Muscle layer of duodenum (tissue), 2 donors: ENCODE measurements at regions not wholly inside any gene's neighbourhood (a gene's known extent, or its start where the extent isn't known, plus 50 kb on each side); places are given as distances from the start of the nearest gene placed in this dataset.
"Not testable (repeated sequence)": the region's sequence is repeated elsewhere in the genome, so short reads cannot be mapped to it uniquely, and the experiment has no call there.

Source experiments
- H3K27ac ChIP-seq: one replicate; pipeline ENCODE4 v1.7.0; 2013; ENCODE audit warnings: mild to moderate bottlenecking, low read length
- H3K27me3 ChIP-seq: one replicate; pipeline ENCODE4 v1.7.0; 2013; ENCODE audit warnings: low read depth, mild to moderate bottlenecking, control low read depth, low read length
- H3K36me3 ChIP-seq, 2 donors: one replicate each; pipeline ENCODE4 v1.7.0; 2013; ENCODE audit warnings: low read length in 2 of 2, control low read depth in 1 of 2, mild to moderate bottlenecking in 1 of 2; ENCODE audit not compliant: insufficient read depth in 2 of 2, control insufficient read depth in 1 of 2
- H3K4me1 ChIP-seq, 2 donors: one replicate each; pipeline ENCODE4 v1.7.0; 2013; ENCODE audit warnings: low read length in 2 of 2, mild to moderate bottlenecking in 2 of 2, control low read depth in 1 of 2, moderate library complexity in 1 of 2; ENCODE audit not compliant: insufficient read depth in 2 of 2, control insufficient read depth in 1 of 2
- H3K4me3 ChIP-seq, 2 donors: one replicate each; pipeline ENCODE4 v1.7.0; 2013; ENCODE audit warnings: low read length in 2 of 2, low read depth in 1 of 2, mild to moderate bottlenecking in 1 of 2
- H3K9me3 ChIP-seq, 2 donors: one replicate each; pipeline ENCODE4 v1.7.0; 2013; ENCODE audit warnings: low read length in 2 of 2, control low read depth in 1 of 2, mild to moderate bottlenecking in 1 of 2; ENCODE audit not compliant: control insufficient read depth in 1 of 2
- donor health status: healthy.

DNA sequence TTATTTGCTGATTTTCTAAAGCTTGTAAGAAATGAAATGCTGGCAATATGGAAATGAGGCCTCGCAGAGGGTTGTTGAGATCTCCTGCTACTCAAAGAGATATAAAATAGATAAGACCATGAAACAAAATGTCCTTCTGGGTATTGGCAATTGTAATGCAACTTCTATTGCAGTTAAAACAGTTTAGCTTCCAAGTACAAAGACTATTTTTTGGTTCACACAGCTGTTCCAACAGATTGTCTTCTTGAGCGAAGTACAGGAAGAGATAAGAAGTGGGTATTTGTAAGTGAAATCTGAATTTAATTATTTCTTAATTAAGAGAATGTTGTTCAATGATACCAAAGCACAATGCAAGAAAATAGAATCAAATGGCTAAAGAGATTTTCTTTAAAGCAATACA is 801.5 kb upstream of the GBE1 start:
- Histone ChIP-seq H3K4me3 (no peak overlapping the region), H3K27me3 (no peaks in the 10 kb centered on the region), H3K27ac (no peak overlapping the region), H3K36me3 (no peaks in the 10 kb centered on the region), H3K4me1 (no peaks in the 10 kb centered on the region), H3K9me3 (no peaks in the 10 kb centered on the region)

DNA sequence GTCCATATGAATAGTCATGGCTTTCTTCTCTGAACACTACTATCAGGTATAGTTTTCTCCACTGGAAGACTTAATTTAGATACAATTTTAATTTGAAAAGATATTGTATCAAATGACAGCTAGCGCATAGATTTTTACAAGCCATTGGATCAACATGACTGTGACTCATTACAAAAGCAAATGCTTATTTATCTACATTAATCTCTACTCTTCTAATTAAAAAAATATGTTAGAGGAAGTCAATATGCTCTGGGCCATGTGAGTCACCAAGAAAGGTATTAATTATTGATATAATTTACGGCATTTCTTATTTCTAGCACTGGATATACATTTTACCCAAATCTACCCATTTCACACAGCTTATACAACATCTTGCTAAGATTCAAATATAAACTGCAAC is 800.3 kb upstream of the GBE1 start:
- H3K4me3 ChIP-seq, result no peak overlapping the region
- no peaks in the 10 kb centered on the region for H3K36me3 ChIP-seq

GRCh38 chr3:82558081-82558480 is 796.6 kb upstream of the GBE1 start:
- Histone ChIP-seq H3K4me3 (no peak overlapping the region), H3K27me3 (no peaks in the 10 kb centered on the region), H3K4me1 (no peaks in the 10 kb centered on the region), H3K36me3 (no peaks in the 10 kb centered on the region), H3K27ac (no peak overlapping the region), H3K9me3 (no peaks in the 10 kb centered on the region)

More for the DNA sequence above, 800.3 kb upstream of the GBE1 start:
- Histone ChIP-seq H3K27me3 (no peaks in the 10 kb centered on the region), H3K9me3 (no peaks in the 10 kb centered on the region), H3K27ac (no peak overlapping the region), H3K4me1 (no peaks in the 10 kb centered on the region)

DNA sequence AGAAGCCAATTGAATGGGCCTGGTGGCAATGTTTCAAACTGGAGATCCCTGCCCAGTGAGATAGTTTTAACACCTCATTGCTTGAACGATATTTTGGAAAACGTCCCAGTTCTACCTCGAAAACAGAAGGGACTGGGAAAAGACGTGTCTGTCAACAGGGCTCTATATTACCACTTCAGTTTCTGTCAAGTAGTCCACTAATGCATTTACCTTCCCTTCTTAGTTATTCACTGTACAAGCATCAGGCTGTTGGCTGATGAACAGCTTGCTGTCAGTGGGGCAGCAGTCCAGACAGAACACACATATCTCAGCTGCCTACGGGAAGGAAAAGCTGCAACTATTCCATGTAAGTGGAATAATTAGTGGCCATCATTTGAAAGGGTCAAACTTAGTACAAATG is 794.7 kb upstream of the GBE1 start:
- H3K4me3 ChIP-seq, result no peak overlapping the region
- no peaks in the 10 kb centered on the region for H3K27me3 ChIP-seq
- H3K4me1 ChIP-seq, result no peaks in the 10 kb centered on the region
- no peak overlapping the region for H3K27ac ChIP-seq
- H3K9me3 ChIP-seq, result no peaks in the 10 kb centered on the region
- H3K36me3 ChIP-seq, result no peaks in the 10 kb centered on the region

DNA sequence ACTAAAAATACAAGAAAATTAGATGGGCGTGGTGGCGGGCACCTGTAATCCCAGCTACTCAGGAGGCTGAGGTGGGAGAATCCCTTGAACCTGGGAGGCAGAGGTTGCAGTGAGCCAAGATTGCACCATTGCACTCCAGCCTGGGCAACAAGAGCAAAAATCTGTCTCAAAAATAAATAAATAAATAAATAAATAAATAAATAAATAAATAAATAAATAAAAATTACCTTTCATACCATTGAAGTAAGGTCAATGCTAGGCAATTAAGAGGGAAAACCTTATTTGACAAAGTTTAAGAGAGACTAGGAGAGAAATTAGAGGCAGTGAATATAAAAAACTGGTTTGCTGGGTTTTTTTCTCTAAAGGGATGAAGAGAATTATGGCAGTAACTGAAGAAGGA is 781.1 kb upstream of the GBE1 start:
- not testable (repeated sequence) for H3K27me3 ChIP-seq, H3K9me3 ChIP-seq, H3K4me1 ChIP-seq, H3K4me3 ChIP-seq, H3K36me3 ChIP-seq, H3K27ac ChIP-seq

DNA sequence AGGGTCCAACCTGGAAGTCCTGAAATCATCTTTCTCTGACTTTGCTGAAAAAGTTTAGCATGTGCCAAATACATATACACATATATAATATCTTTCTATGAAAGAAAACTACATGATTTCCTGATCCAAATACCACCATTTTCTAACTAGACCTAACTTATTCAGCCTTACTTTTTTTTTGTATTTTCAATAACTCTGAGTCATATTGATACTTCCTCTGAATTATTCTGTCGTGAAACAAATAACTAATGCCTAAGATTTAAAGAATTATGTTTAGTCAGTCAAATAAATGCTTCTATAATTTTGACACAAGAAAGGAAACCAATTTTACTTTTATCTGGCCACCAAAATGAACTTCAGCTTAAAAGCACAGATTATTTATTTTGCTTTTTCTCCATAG is 760.2 kb upstream of the GBE1 start:
- Histone ChIP-seq H3K27ac (no peak overlapping the region), H3K4me1 (no peaks in the 10 kb centered on the region), H3K36me3 (no peaks in the 10 kb centered on the region), H3K9me3 (peaks cover 0 to 2% of the 10 kb centered on the region in 2 donors), H3K4me3 (no peak overlapping the region), H3K27me3 (no peaks in the 10 kb centered on the region)

DNA sequence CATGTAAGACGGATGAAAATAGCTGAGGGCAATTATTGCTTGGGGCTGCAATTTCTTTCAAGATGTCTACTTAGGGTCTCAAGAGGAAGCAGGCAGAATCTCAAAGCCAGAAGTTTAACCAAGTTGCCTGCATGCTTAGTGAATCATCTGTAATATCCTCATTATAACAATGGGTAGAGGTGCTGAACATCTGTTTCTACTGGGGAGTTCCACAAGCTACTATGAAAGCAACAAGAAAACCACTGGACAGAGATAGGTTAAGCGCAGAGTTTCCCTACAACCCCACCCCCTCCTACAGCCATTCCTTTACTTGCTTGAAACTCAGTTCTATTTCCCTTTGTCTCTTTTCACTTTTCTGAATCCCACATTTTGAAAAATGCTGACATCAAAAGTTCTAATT is 759.4 kb upstream of the GBE1 start:
- no peaks in the 10 kb centered on the region for H3K4me1 ChIP-seq
- no peaks in the 10 kb centered on the region for H3K27me3 ChIP-seq
- no peaks in the 10 kb centered on the region for H3K36me3 ChIP-seq
- peaks cover 0 to 2% of the 10 kb centered on the region in 2 donors for H3K9me3 ChIP-seq
- no peak overlapping the region for H3K4me3 ChIP-seq
- no peak overlapping the region for H3K27ac ChIP-seq

GRCh38 chr3:82509951-82510603 is 748.6 kb upstream of the GBE1 start:
- no peaks in the 10 kb centered on the region for H3K36me3 ChIP-seq
- H3K4me1 ChIP-seq, result no peaks in the 10 kb centered on the region
- no peaks in the 10 kb centered on the region for H3K27me3 ChIP-seq
- no peaks in the 10 kb centered on the region for H3K9me3 ChIP-seq
- H3K4me3 ChIP-seq, result no peak overlapping the region
- no peak overlapping the region for H3K27ac ChIP-seq

DNA sequence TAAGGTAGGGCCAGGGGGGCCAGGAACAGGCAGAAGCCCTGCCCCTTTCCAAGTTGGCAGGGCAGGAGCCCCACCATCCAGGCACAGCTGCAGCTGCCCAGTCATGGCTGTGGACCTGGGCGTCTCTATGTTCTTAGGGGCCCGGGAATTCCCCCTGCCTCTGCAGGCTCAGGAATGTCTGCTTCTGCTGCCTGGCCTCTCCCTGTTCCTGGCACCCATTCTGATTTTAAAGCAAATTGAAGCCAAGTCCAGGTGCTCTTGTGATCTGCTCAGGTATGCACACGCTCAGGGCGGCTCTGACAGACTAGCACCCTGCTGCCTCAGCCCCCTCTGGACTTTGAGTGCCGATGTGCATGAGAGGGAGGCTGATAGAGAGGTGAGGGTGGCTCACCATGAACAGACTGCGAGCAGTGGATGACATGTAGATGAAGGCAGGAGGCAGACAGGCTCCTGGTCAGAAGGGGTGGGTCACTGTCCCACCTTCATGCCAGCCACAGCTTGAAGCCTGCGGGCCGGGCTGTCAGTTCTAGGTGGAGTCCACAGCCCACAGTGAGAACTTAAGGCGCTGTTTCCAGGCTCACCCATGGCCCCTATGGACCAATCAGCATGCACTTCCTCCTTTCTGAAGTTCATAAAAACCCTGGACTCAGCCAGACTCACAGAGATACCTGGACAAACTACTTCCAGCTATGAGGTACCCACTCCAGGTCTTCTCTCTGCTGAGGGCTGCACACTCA is 747.8 kb upstream of the GBE1 start:
- no peaks in the 10 kb centered on the region for H3K4me1 ChIP-seq
- H3K4me3 ChIP-seq, result no peak overlapping the region
- H3K27ac ChIP-seq, result no peak overlapping the region
- H3K9me3 ChIP-seq, result no peaks in the 10 kb centered on the region
- no peaks in the 10 kb centered on the region for H3K27me3 ChIP-seq
- no peaks in the 10 kb centered on the region for H3K36me3 ChIP-seq

- Histone ChIP-seq H3K4me1 (no peaks in the 10 kb centered on the region), H3K27me3 (no peaks in the 10 kb centered on the region), H3K9me3 (no peaks in the 10 kb centered on the region), H3K4me3 (no peak overlapping the region), H3K27ac (no peak overlapping the region), H3K36me3 (no peaks in the 10 kb centered on the region)
Observed at GRCh38 chr3:82506204-82506603, 744.8 kb upstream of the GBE1 start.

DNA sequence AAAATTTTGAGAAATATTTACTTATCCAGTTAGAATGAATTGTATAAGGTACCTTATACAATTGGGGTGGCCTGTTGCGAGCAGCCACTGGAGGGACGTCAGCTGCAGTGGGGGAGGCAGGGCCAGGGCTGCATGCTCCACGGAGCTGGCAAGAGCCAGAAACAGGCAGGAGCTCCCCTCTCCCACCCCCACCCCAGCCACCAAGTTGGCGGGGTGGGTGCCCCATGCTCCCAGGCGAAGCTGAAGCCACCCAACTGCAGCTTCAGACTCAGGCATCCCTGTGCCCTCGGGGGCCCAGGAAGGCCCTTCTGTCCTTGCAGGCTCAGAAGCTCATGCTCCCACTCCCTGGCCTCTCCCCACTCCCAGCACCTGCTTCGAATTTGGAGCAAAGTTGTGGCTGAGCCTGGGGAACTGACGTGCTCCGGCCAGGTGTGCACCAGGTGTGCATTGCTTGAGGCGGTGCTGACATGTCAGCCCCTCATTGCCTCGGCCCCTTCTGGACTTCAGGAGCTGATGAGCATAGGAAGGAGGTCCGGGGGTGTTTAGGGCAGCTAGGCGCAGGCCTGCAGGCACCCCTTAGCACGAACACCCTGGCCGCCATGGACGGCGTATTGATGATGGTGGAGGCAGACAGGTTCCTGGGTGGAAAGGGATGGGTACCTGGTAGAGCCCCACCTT is 743.8 kb upstream of the GBE1 start:
- Histone ChIP-seq H3K27ac (no peak overlapping the region), H3K4me1 (no peaks in the 10 kb centered on the region), H3K36me3 (no peaks in the 10 kb centered on the region), H3K4me3 (no peak overlapping the region), H3K9me3 (no peaks in the 10 kb centered on the region), H3K27me3 (no peaks in the 10 kb centered on the region)
